Mucosa of rectum (tissue), 2 donors: ENCODE measurements at regions not wholly inside any gene's neighbourhood (a gene's known extent, or its start where the extent isn't known, plus 50 kb on each side); places are given as distances from the start of the nearest gene placed in this dataset.

Source experiments
- H3K27ac ChIP-seq, 2 donors: one replicate each; pipeline ENCODE4 v1.7.0; 2013; ENCODE audit warnings: inconsistent platforms in 2 of 2, low read depth in 2 of 2, low read length in 2 of 2
- H3K27me3 ChIP-seq, 2 donors: one replicate each; pipeline ENCODE4 v1.7.0; 2013; ENCODE audit warnings: low read length in 2 of 2; ENCODE audit not compliant: control insufficient read depth in 2 of 2, insufficient read depth in 2 of 2
- H3K36me3 ChIP-seq, 2 donors: one replicate each; pipeline ENCODE4 v1.7.0; 2013; ENCODE audit warnings: low read length in 2 of 2; ENCODE audit not compliant: control insufficient read depth in 2 of 2, insufficient read depth in 2 of 2
- H3K4me1 ChIP-seq, 2 donors: one replicate each; pipeline ENCODE4 v1.7.0; 2013; ENCODE audit warnings: low read length in 2 of 2, mild to moderate bottlenecking in 1 of 2; ENCODE audit not compliant: control insufficient read depth in 2 of 2, insufficient read depth in 2 of 2
- H3K4me3 ChIP-seq, 2 donors: one replicate each; pipeline ENCODE4 v1.7.0; 2013; ENCODE audit warnings: low read length in 2 of 2
- H3K9ac ChIP-seq, 2 donors: one replicate each; pipeline ENCODE4 v1.7.0; 2013; ENCODE audit warnings: low read length in 2 of 2, low read depth in 1 of 2, mild to moderate bottlenecking in 1 of 2
- H3K9me3 ChIP-seq, 2 donors: one replicate each; pipeline ENCODE4 v1.7.0; 2013; ENCODE audit warnings: low read length in 2 of 2; ENCODE audit not compliant: control insufficient read depth in 2 of 2
- donor health status: healthy.
- donor health status: Normal muscosa, but diverticular disease.

DNA sequence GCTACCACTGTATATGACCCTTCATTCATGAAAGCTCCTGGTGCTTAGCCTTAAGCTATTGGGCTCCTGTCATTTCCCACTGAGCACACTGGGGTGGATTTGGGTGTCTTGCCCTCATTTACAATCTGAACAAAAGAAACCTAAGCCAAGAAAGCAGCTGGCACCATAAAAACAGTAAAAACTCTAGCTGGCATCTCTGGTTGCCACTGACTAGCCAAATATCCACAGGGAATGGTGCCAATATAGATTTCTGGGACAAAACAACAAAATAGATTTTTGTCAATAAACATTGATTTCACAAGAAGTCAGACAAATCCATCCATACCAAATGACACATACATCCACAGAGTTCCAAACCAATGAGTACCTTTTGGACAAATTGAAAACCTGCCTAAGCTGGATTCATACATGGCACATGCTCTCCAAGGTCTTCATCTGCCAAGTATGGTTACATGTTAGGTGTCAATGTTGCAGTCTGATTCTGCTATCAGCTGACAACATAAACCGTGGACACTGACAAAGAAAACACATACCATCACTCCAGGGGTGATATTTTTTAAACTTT, 1081.5 kb upstream of the ZEB2 start:
- Histone ChIP-seq H3K4me1 (no peaks in the 10 kb centered on the region), H3K9ac (no peak overlapping the region), H3K27ac (no peak overlapping the region), H3K36me3 (no peaks in the 10 kb centered on the region), H3K27me3 (no peaks in the 10 kb centered on the region), H3K4me3 (no peak overlapping the region), H3K9me3 (no peaks in the 10 kb centered on the region)

DNA sequence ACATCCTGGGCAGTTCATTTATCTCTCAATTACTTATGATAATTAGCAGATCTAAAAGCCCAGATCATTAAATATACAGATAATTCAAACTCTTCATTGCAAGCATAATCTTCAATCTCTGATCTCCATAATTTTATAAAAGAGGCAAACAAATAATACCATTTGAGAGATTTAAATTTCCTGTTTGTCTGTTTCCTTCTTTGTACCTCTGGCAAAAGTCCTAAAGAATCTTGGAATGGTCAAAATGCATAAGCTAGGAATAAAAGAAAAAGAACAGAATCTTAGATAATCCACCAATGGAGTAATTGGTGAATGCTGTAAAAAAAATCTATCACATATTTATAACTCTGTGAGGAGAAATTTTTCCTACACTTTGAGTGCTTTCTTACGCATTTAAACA, 1080.9 kb upstream of the ZEB2 start:
- no peaks in the 10 kb centered on the region for H3K36me3 ChIP-seq
- H3K4me1 ChIP-seq = no peaks in the 10 kb centered on the region
- H3K27ac ChIP-seq = no peak overlapping the region
- no peak overlapping the region for H3K4me3 ChIP-seq
- no peaks in the 10 kb centered on the region for H3K27me3 ChIP-seq
- H3K9ac ChIP-seq = no peak overlapping the region
- H3K9me3 ChIP-seq = no peaks in the 10 kb centered on the region

DNA sequence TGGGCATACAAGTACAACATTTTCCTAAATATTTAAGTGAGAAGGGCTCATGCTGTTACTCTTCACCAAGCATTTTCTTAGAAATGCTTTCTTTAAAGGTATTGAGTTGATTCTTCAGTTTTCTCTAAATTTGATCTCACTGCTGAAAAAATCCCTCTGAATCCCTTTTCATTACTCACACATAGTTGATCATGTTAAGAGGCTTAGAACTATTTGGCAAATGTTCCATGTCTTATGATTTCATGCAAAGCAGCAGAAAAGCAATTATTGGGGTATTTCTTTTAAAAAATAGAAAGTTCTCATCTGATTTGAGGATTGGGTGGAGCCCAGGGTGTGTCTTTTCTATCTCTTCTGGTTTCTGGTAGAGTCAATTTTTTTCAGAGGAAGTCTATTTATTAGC, 1079.8 kb upstream of the ZEB2 start:
- no peak overlapping the region for H3K27ac ChIP-seq
- no peaks in the 10 kb centered on the region for H3K9me3 ChIP-seq
- no peaks in the 10 kb centered on the region for H3K27me3 ChIP-seq
- no peak overlapping the region for H3K9ac ChIP-seq
- no peak overlapping the region for H3K4me3 ChIP-seq
- H3K4me1 ChIP-seq = no peaks in the 10 kb centered on the region
- H3K36me3 ChIP-seq = no peaks in the 10 kb centered on the region

DNA sequence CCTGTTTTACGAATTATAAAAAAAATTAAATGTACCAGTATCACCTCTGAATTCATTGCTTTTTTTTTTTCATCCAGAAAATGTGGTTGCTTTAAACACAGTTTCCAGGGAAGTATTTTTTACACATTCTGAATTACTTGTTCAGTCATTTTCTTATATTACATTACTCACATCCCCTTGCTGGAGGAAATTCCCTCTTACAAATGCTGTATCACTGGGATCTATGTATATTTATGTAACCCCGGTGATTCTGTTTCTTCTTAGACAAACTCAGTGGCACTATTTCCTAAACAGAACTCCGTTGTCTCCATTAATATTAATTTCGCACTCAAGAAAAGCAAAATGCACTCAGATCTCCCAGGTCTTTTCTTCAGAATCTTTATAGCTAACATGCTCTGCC, 1078.5 kb upstream of the ZEB2 start:
- Histone ChIP-seq H3K27me3 (no peaks in the 10 kb centered on the region), H3K9me3 (no peaks in the 10 kb centered on the region), H3K27ac (no peak overlapping the region), H3K4me3 (no peak overlapping the region), H3K4me1 (no peaks in the 10 kb centered on the region), H3K9ac (no peak overlapping the region), H3K36me3 (no peaks in the 10 kb centered on the region)

DNA sequence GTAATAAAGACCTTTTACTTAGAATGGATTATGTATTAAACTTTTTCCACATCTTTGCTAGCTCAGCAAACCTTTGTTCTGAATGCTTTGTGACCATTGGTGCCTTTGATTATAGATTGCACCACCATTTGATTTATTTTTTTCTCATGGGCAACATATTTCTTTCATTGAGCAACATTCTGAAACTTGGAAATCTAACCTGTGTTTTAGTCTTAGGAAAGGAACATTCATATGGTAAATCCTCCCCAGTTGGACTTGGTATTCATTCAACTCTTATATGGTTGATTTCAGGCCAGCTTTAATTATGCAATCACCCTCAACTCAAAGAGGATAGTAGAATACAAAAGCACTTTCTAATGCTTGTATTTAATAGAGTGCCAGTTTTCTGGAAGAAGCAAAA, 1077.9 kb upstream of the ZEB2 start:
- Histone ChIP-seq H3K9me3 (no peaks in the 10 kb centered on the region), H3K27ac (no peak overlapping the region), H3K4me3 (no peak overlapping the region), H3K36me3 (no peaks in the 10 kb centered on the region), H3K27me3 (no peaks in the 10 kb centered on the region), H3K9ac (no peak overlapping the region), H3K4me1 (no peaks in the 10 kb centered on the region)

DNA sequence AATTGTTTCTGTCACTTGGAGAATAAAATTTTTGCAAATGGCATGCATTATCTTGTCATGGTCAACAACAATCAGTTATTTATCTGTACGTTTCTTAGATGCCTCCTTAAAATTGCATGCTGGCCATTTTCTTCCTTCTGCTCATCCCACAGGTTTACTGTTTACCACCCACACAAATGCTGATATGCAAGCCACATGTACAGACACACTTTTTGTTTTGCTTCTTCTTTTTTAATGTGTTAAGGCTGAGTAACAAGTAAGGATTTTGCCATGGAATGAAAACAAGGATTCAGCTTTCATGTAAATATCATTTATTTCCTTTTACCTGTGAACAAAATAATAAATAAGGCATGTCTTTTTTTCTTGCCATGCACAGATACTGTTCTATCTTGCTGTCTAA, 1077.1 kb upstream of the ZEB2 start:
- Histone ChIP-seq H3K9ac (no peak overlapping the region), H3K36me3 (no peaks in the 10 kb centered on the region), H3K9me3 (no peaks in the 10 kb centered on the region), H3K4me3 (no peak overlapping the region), H3K27me3 (no peaks in the 10 kb centered on the region), H3K27ac (no peak overlapping the region), H3K4me1 (no peaks in the 10 kb centered on the region)

DNA sequence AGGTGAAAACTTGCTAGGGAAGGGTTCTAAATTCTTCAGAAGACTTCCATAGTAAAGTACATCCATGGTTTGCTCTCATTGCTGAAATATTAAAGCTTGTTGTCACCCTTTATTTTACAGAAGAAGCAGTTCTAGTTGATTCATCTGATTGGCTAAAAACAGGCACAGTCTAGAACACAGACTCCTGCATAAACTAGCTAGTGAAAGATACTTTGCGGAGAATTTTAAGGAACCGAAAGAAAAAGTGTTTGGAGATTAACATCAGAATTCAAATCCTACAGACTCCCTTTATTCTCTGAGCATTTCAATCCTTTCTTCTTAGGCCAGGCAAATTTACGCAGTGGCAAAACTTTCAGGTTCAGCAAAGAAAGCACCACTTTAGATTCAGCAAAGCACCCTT, 1076.5 kb upstream of the ZEB2 start:
- Histone ChIP-seq H3K27ac (no peak overlapping the region), H3K27me3 (no peaks in the 10 kb centered on the region)

DNA sequence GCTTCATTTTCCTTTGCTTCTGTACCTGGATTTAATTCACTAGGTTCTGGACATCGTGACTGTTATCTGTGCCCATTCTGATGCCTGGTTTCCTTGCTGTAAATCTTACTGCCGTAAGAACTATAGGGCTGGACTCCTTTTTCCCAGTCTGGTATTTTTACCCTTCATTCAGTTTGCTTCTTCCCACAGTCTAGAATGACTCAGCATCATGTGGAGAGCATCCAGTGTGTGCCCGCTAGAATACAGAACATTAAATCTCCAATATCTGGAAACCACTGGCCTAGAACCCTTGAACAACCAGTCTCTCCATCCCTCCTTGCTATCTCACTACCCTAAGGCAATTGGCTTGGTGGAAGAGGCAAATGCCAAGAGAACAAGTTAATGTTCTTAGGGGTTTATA, 1075.4 kb upstream of the ZEB2 start:
- Histone ChIP-seq H3K4me1 (no peaks in the 10 kb centered on the region), H3K36me3 (no peaks in the 10 kb centered on the region), H3K4me3 (no peak overlapping the region), H3K27me3 (no peaks in the 10 kb centered on the region), H3K27ac (no peak overlapping the region), H3K9ac (no peak overlapping the region), H3K9me3 (no peaks in the 10 kb centered on the region)

More for the DNA sequence above, 1076.5 kb upstream of the ZEB2 start:
- no peaks in the 10 kb centered on the region for H3K36me3 ChIP-seq
- H3K9ac ChIP-seq = no peak overlapping the region
- no peak overlapping the region for H3K4me3 ChIP-seq
- no peaks in the 10 kb centered on the region for H3K9me3 ChIP-seq
- no peaks in the 10 kb centered on the region for H3K4me1 ChIP-seq

DNA sequence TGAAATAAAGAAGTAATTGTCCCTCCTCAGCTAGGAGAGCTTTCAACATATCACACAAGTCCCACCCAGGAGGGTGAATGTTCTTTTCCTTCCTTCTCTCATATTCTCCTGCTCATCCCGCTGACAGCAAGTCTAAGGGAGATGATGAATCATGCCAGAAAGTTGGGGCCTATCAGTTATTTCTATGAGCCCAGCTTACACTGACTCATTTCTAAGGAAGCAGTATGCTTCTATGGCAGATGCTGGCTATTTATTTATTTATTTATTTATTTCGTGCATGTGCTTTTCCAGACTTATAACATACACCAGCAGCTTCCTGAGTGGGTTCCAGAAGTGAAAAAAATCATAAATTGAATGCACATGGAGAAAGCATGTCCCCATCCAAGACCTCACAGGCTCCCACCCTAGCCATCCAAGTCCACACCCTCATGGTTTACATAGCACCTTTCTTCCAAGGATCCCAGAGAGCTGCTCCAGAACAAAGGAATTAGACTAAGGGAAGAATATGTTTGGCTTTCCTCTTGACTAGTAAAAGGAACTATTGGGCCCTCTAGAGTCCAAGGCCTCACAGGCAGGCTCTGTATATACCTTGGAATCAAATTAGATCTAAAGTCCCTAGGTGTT, 1074.2 kb upstream of the ZEB2 start:
- Histone ChIP-seq H3K4me3 (no peak overlapping the region), H3K27ac (no peak overlapping the region), H3K4me1 (no peaks in the 10 kb centered on the region), H3K9ac (no peak overlapping the region), H3K9me3 (no peaks in the 10 kb centered on the region), H3K27me3 (no peaks in the 10 kb centered on the region), H3K36me3 (no peaks in the 10 kb centered on the region)

DNA sequence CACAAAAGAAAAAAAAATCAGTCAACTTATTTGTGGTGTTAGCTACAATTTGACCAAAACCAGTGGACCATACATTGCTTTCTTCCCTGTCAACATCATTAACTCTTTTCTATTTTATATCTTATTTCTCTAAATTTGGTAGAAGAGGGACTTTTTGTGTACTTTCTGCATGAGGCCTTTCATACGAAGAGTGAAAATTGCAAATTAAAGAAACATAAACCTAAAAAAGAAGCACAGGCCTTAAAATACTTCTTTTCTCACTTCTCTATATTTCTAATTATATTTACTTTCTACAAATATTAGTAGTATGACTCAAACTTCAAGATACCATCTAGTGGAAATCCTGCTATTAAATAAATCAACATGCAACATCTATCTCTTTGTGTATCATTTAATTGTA, 1073.4 kb upstream of the ZEB2 start:
- Histone ChIP-seq H3K9me3 (no peaks in the 10 kb centered on the region), H3K9ac (no peak overlapping the region), H3K27ac (no peak overlapping the region), H3K4me3 (no peak overlapping the region), H3K36me3 (no peaks in the 10 kb centered on the region), H3K27me3 (no peaks in the 10 kb centered on the region), H3K4me1 (no peaks in the 10 kb centered on the region)

DNA sequence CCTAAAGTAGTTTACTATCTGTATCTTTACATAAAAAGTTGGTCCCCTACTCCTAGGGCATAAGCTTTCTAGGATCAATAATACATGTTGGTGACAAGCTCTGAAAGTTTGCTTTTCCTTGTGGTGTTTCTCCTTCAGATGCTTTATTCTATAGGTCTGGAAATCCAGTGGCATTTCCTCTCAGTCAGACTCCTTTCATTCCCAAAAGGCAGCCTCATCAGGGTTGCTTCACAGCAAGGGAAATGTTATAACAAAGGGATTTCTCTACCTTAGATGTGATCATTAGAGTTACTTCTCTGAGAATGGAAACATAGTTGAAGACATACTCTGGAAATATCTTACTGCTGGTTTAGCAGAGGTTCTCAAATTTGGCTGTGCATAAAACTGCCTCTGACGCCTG, 1072.4 kb upstream of the ZEB2 start:
- Histone ChIP-seq H3K4me3 (no peak overlapping the region), H3K4me1 (no peaks in the 10 kb centered on the region), H3K27ac (no peak overlapping the region), H3K36me3 (no peaks in the 10 kb centered on the region), H3K9ac (no peak overlapping the region), H3K9me3 (no peaks in the 10 kb centered on the region), H3K27me3 (no peaks in the 10 kb centered on the region)
